ENCODE measurements at regions not wholly inside any gene's neighbourhood (a gene's known extent, or its start where the extent isn't known, plus 50 kb on each side); places are given as distances from the start of the nearest gene placed in this dataset.
"Not testable (repeated sequence)": the region's sequence is repeated elsewhere in the genome, so short reads cannot be mapped to it uniquely, and the experiment has no call there.

DNA sequence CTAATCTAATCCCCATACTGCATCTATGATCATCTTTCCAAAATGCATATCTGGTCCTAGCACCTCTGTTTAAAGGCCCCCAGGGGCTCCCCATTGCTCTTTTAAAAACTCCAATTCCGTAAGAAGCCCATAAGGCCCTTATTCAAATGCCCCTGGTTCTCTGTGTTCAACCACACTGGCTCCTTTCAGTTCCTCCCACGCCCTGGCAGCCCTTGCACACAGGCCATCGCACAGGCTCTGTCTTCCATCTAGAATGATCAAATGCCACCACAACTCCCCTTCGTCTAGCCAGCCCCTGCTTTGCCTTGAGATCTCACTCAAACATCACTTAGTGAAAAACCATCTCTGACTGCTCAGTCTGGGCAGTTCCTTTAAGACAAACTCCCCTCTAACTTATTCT, 112.9 kb upstream of the LYZL2 start:
- no peak overlapping the region for H2AFZ ChIP-seq
- no peak overlapping the region for H3K4me2 ChIP-seq
- no peaks in the 10 kb centered on the region for H4K20me1 ChIP-seq (ENCODE audit: insufficient read depth, poor library complexity, severe bottlenecking)
- TF ChIP-seq EZH2 (IDR thresholded peaks at IDR 0.05; ENCODE audit: borderline replicate concordance) (no peak), CTCF (IDR thresholded peaks at IDR 0.05; ENCODE audit: poor library complexity) (no peak), EZH2phosphoT487 (IDR thresholded peaks at IDR 0.05; ENCODE audit: low read depth, severe bottlenecking, unreplicated experiment) (no peak)
- no peaks in the 10 kb centered on the region for H3K4me1 ChIP-seq (ENCODE audit: insufficient read depth)
- no peaks in the 10 kb centered on the region for H3K36me3 ChIP-seq (replicated peaks; ENCODE audit: insufficient read depth, low read depth)
- DNase-seq (ENCODE audit: low spot score), result no peak
- 88% methylated on average over 4 of the region's 4 CpGs for WGBS (ENCODE audit: low lambda C conversion rate, missing lambda C conversion rate)
- no peaks in the 10 kb centered on the region for H3K27me3 ChIP-seq
- no peak overlapping the region for H3K27ac ChIP-seq
- H3K79me2 ChIP-seq, result no peaks in the 10 kb centered on the region
- no peak overlapping the region for H3K4me3 ChIP-seq
- H3K9me3 ChIP-seq (ENCODE audit: low read depth), result no peaks in the 10 kb centered on the region
- H3K9me2 ChIP-seq (replicated peaks; ENCODE audit: insufficient read depth), result no peaks in the 10 kb centered on the region

- not testable (repeated sequence) for DNase-seq (ENCODE audit: low spot score); H3K27ac ChIP-seq; H3K4me2 ChIP-seq; H3K9me3 ChIP-seq (ENCODE audit: low read depth); H4K20me1 ChIP-seq (ENCODE audit: insufficient read depth, poor library complexity, severe bottlenecking); H3K79me2 ChIP-seq; H3K36me3 ChIP-seq (replicated peaks; ENCODE audit: insufficient read depth, low read depth); H2AFZ ChIP-seq; H3K4me3 ChIP-seq; H3K4me1 ChIP-seq (ENCODE audit: insufficient read depth); H3K27me3 ChIP-seq; H3K9me2 ChIP-seq (replicated peaks; ENCODE audit: insufficient read depth)
- 79% methylated on average over 1 of the region's 1 CpG for WGBS (ENCODE audit: low lambda C conversion rate, missing lambda C conversion rate)
These were observed 111.2 kb upstream of the LYZL2 start for GRCh38 chr10:30740774-30741173.

DNA sequence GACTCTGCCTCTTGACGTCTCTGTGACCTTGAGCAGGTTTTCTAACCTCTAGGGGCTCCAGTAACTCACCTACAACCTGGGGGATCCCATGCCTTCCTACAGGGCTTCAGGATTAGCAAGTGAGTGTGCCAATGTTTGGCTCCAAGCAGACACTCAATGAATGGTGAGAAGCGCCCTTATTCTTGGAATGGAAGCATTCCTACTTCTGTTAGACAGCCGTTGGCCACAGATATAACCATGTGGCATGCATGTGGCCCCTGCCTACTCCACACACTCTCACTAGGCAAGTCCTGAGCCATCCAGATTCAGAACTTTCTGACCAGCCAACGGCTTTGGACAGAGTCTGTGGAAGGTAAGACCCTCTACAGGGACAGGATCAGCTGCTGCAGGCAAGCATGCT, 108.9 kb upstream of the LYZL2 start:
- no peaks in the 10 kb centered on the region for H3K9me3 ChIP-seq (ENCODE audit: low read depth)
- H3K36me3 ChIP-seq (replicated peaks; ENCODE audit: insufficient read depth, low read depth), result no peaks in the 10 kb centered on the region
- H3K27me3 ChIP-seq, result no peaks in the 10 kb centered on the region
- H2AFZ ChIP-seq, result no peak overlapping the region
- H4K20me1 ChIP-seq (ENCODE audit: insufficient read depth, poor library complexity, severe bottlenecking), result no peaks in the 10 kb centered on the region
- 83% methylated on average over 4 of the region's 4 CpGs for WGBS (ENCODE audit: low lambda C conversion rate, missing lambda C conversion rate)
- H3K4me1 ChIP-seq (ENCODE audit: insufficient read depth), result no peaks in the 10 kb centered on the region
- no peaks in the 10 kb centered on the region for H3K9me2 ChIP-seq (replicated peaks; ENCODE audit: insufficient read depth)
- no peak overlapping the region for H3K4me3 ChIP-seq
- TF ChIP-seq CTCF (IDR thresholded peaks at IDR 0.05; ENCODE audit: poor library complexity) (no peak), EZH2 (IDR thresholded peaks at IDR 0.05; ENCODE audit: borderline replicate concordance) (no peak), EZH2phosphoT487 (IDR thresholded peaks at IDR 0.05; ENCODE audit: low read depth, severe bottlenecking, unreplicated experiment) (no peak)
- H3K27ac ChIP-seq, result no peak overlapping the region
- no peak for DNase-seq (ENCODE audit: low spot score)
- no peaks in the 10 kb centered on the region for H3K79me2 ChIP-seq
- H3K4me2 ChIP-seq, result no peak overlapping the region

DNA sequence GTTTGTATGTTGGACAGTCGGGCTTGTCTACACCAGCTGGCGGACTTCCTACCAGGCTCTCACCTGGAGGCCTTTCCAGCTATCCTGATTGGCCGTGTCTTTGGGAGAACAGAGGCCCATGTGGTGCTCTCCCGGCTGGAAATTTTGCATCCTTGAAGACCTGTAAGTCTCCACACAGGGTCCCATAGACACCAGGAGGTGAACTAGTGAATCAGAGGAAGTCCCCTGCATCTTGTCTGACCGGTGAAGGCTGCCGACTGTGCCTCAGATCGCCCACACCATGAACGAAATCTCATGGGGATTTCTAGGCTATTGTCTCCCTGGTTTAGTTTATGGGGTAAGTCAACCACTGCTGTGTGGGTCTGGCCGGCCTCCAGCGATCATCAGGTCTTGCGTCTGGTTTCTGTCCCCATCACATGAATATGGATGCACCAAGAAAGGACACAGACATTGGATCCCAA, 108.4 kb upstream of the LYZL2 start:
- DNase-seq (ENCODE audit: low spot score), result no peak

More for the DNA sequence above, 108.4 kb upstream of the LYZL2 start:
- 94% methylated on average over 11 of the region's 11 CpGs for WGBS (ENCODE audit: low lambda C conversion rate, missing lambda C conversion rate)
- Histone ChIP-seq H3K9me3 (ENCODE audit: low read depth) (no peaks in the 10 kb centered on the region), H3K27ac (no peak overlapping the region), H4K20me1 (ENCODE audit: insufficient read depth, poor library complexity, severe bottlenecking) (no peaks in the 10 kb centered on the region), H3K4me2 (no peak overlapping the region), H3K4me3 (no peak overlapping the region), H3K36me3 (replicated peaks; ENCODE audit: insufficient read depth, low read depth) (no peaks in the 10 kb centered on the region), H3K79me2 (no peaks in the 10 kb centered on the region), H3K4me1 (ENCODE audit: insufficient read depth) (no peaks in the 10 kb centered on the region), H2AFZ (no peak overlapping the region), H3K9me2 (replicated peaks; ENCODE audit: insufficient read depth) (no peaks in the 10 kb centered on the region), H3K27me3 (no peaks in the 10 kb centered on the region)
- TF ChIP-seq EZH2 (IDR thresholded peaks at IDR 0.05; ENCODE audit: borderline replicate concordance), result no peak
- no peak for TF ChIP-seq EZH2phosphoT487 (IDR thresholded peaks at IDR 0.05; ENCODE audit: low read depth, severe bottlenecking, unreplicated experiment)
- no peak for TF ChIP-seq CTCF (IDR thresholded peaks at IDR 0.05; ENCODE audit: poor library complexity)

Measured in hepatocyte (in vitro differentiated cells).